ENCODE measurements at regions not wholly inside any gene's neighbourhood (a gene's known extent, or its start where the extent isn't known, plus 50 kb on each side); places are given as distances from the start of the nearest gene placed in this dataset.

DNA sequence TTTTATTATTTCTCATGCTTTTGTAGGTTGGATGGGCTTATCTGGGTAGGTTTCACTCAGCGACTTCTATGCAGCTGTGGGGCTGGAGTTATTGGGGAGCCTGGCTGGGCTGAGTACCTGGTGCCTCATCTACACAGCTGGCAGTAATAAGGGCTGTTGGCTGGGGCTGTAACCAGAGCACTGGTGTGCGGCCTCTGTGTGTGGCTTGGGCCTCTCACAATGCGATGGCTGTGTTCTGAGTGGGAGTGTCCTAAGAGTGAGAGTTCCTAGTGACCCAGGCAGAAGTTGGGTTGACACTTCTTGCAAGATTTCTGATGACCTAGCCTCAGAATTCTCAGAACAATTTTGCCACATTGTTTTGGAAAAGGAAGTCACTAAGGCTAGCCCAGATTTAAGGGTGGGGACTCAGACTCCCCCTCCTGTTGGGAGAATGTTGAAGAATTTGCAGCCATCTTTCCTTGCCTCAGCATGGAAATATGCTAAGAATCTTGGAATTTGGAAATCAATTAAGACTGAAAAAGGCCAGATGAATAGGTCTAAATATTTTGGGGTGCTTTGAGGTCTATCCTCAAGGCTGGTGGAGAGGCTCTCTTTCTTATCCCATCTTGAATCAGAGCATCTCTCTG lies 158.8 kb downstream of the SCP2D1 start:
- H3K4me3 ChIP-seq (ENCODE audit: low read length): no peak overlapping the region
- TF ChIP-seq, protein P1, sequence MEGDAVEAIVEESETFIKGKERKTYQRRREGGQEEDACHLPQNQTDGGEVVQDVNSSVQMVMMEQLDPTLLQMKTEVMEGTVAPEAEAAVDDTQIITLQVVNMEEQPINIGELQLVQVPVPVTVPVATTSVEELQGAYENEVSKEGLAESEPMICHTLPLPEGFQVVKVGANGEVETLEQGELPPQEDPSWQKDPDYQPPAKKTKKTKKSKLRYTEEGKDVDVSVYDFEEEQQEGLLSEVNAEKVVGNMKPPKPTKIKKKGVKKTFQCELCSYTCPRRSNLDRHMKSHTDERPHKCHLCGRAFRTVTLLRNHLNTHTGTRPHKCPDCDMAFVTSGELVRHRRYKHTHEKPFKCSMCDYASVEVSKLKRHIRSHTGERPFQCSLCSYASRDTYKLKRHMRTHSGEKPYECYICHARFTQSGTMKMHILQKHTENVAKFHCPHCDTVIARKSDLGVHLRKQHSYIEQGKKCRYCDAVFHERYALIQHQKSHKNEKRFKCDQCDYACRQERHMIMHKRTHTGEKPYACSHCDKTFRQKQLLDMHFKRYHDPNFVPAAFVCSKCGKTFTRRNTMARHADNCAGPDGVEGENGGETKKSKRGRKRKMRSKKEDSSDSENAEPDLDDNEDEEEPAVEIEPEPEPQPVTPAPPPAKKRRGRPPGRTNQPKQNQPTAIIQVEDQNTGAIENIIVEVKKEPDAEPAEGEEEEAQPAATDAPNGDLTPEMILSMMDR (IDR thresholded peaks at IDR 0.05; ENCODE audit: poor library complexity, severe bottlenecking): no peak
- TF ChIP-seq POLR2AphosphoS5 (IDR thresholded peaks at IDR 0.05) (no peak), MXI1 (conservative IDR thresholded peaks at IDR 0.05; ENCODE audit: poor library complexity, severe bottlenecking) (no peak), TAF1 (IDR thresholded peaks at IDR 0.05; ENCODE audit: low read depth) (no peak), RAD21 (conservative IDR thresholded peaks at IDR 0.05) (no peak), EZH2 (IDR thresholded peaks at IDR 0.05; ENCODE audit: borderline replicate concordance, insufficient read depth, low read length, poor library complexity, severe bottlenecking) (no peak), SMC3 (conservative IDR thresholded peaks at IDR 0.05; ENCODE audit: poor library complexity) (no peak), EP300 (conservative IDR thresholded peaks at IDR 0.05; ENCODE audit: poor library complexity, severe bottlenecking) (no peak)
- TF ChIP-seq, protein P2, sequence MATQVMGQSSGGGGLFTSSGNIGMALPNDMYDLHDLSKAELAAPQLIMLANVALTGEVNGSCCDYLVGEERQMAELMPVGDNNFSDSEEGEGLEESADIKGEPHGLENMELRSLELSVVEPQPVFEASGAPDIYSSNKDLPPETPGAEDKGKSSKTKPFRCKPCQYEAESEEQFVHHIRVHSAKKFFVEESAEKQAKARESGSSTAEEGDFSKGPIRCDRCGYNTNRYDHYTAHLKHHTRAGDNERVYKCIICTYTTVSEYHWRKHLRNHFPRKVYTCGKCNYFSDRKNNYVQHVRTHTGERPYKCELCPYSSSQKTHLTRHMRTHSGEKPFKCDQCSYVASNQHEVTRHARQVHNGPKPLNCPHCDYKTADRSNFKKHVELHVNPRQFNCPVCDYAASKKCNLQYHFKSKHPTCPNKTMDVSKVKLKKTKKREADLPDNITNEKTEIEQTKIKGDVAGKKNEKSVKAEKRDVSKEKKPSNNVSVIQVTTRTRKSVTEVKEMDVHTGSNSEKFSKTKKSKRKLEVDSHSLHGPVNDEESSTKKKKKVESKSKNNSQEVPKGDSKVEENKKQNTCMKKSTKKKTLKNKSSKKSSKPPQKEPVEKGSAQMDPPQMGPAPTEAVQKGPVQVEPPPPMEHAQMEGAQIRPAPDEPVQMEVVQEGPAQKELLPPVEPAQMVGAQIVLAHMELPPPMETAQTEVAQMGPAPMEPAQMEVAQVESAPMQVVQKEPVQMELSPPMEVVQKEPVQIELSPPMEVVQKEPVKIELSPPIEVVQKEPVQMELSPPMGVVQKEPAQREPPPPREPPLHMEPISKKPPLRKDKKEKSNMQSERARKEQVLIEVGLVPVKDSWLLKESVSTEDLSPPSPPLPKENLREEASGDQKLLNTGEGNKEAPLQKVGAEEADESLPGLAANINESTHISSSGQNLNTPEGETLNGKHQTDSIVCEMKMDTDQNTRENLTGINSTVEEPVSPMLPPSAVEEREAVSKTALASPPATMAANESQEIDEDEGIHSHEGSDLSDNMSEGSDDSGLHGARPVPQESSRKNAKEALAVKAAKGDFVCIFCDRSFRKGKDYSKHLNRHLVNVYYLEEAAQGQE (IDR thresholded peaks at IDR 0.05; ENCODE audit: borderline replicate concordance): no peak

DNA sequence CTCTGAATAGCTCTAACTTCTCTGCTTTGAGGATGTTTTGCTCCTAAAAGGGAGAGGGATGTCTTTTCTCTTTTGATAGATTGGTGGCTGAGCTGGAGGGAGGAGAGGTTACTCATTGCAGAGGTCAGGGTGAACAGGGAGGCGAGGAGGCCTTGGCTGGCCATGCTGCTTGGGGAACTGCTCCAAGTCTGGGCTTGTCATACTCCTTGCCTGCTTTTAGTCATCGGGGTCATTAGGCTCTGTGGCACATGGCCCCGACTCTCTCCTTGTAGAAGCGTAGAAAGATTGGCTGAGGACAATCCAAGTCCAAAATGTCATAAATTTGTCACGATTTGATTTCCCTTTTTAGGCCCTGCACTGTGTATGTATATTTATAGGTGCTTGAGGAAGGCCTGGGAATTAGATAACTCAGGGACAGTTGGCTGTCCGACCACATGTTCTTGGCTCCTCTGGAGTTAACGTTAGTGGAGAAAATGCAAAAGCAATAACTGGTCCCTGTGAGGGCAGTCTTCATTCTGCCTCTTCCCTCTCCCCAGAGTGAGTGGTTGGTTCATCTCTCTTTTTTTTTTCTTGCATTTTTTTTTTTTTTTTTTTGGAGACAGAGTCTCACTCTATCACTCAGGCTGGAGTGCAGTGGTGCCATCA lies 160.1 kb downstream of the SCP2D1 start:
- H2AFZ ChIP-seq (ENCODE audit: low read depth, low read length): no peak overlapping the region
- no peak overlapping the region for H3K4me3 ChIP-seq (ENCODE audit: low read length)
- H3K9me3 ChIP-seq (ENCODE audit: low read length): no peaks in the 10 kb centered on the region

More for the DNA sequence above, 158.8 kb downstream of the SCP2D1 start:
- H3F3A ChIP-seq (ENCODE audit: insufficient read depth, low read length, poor library complexity, severe bottlenecking): no peaks in the 10 kb centered on the region
- H3K9ac ChIP-seq (ENCODE audit: low read length): no peak overlapping the region
- no peaks in the 10 kb centered on the region for H3K27me3 ChIP-seq (ENCODE audit: insufficient read depth, low read depth, low read length)
- H3K27ac ChIP-seq (ENCODE audit: low read length): no peak overlapping the region
- H4K20me1 ChIP-seq (ENCODE audit: insufficient read depth): no peaks in the 10 kb centered on the region
- H3K79me2 ChIP-seq (replicated peaks; ENCODE audit: insufficient read depth, low read length): no peaks in the 10 kb centered on the region
- no peaks in the 10 kb centered on the region for H3K9me2 ChIP-seq (ENCODE audit: insufficient read depth, low read length)
- H2AFZ ChIP-seq (ENCODE audit: low read depth, low read length): no peak overlapping the region
- no peaks in the 10 kb centered on the region for H3K36me3 ChIP-seq (ENCODE audit: insufficient read depth, low read length)
- no peak overlapping the region for H3K4me2 ChIP-seq (ENCODE audit: low read length)
- no peaks in the 10 kb centered on the region for H3K9me3 ChIP-seq (ENCODE audit: low read length)

More for the DNA sequence above, 160.1 kb downstream of the SCP2D1 start:
- Histone ChIP-seq H3K79me2 (replicated peaks; ENCODE audit: insufficient read depth, low read length) (no peaks in the 10 kb centered on the region), H4K20me1 (ENCODE audit: insufficient read depth) (no peaks in the 10 kb centered on the region), H3K9me2 (ENCODE audit: insufficient read depth, low read length) (no peaks in the 10 kb centered on the region), H3K27ac (ENCODE audit: low read length) (no peak overlapping the region), H3K36me3 (ENCODE audit: insufficient read depth, low read length) (no peaks in the 10 kb centered on the region), H3K9ac (ENCODE audit: low read length) (no peak overlapping the region), H3F3A (ENCODE audit: insufficient read depth, low read length, poor library complexity, severe bottlenecking) (no peaks in the 10 kb centered on the region), H3K27me3 (ENCODE audit: insufficient read depth, low read depth, low read length) (no peaks in the 10 kb centered on the region), H3K4me2 (ENCODE audit: low read length) (no peak overlapping the region)
- TF ChIP-seq SMC3 (conservative IDR thresholded peaks at IDR 0.05; ENCODE audit: poor library complexity): no peak
- TF ChIP-seq MXI1 (conservative IDR thresholded peaks at IDR 0.05; ENCODE audit: poor library complexity, severe bottlenecking): no peak
- no peak for TF ChIP-seq TAF1 (IDR thresholded peaks at IDR 0.05; ENCODE audit: low read depth)
- TF ChIP-seq, protein P1 (IDR thresholded peaks at IDR 0.05; ENCODE audit: poor library complexity, severe bottlenecking): no peak
- no peak for TF ChIP-seq POLR2AphosphoS5 (IDR thresholded peaks at IDR 0.05)
- no peak for TF ChIP-seq RAD21 (conservative IDR thresholded peaks at IDR 0.05)
- TF ChIP-seq EZH2 (IDR thresholded peaks at IDR 0.05; ENCODE audit: borderline replicate concordance, insufficient read depth, low read length, poor library complexity, severe bottlenecking): no peak
- TF ChIP-seq, protein P2 (IDR thresholded peaks at IDR 0.05; ENCODE audit: borderline replicate concordance): no peak
- TF ChIP-seq EP300 (conservative IDR thresholded peaks at IDR 0.05; ENCODE audit: poor library complexity, severe bottlenecking): no peak

Measured in neural cell (in vitro differentiated cells).